Amniotic epithelial cell (primary cell): ENCODE measurements at regions not wholly inside any gene's neighbourhood (a gene's known extent, or its start where the extent isn't known, plus 50 kb on each side); places are given as distances from the start of the nearest gene placed in this dataset.
"Not testable (repeated sequence)": the region's sequence is repeated elsewhere in the genome, so short reads cannot be mapped to it uniquely, and the experiment has no call there.

Experiments used
- DNase-seq: peaks from one replicate; pipeline ENCODE4 v3.0.0-alpha.2; 2010; ENCODE audit warnings: low read depth

GRCh38 chr3:160047876-160048275 is 59.2 kb downstream of the IL12A start:
- no peak for DNase-seq

GRCh38 chr3:160049038-160049437 is 60.4 kb downstream of the IL12A start:
- no peak for DNase-seq

- DNase-seq = peak; percentile 40
These were observed 60.9 kb downstream of the IL12A start for GRCh38 chr3:160049565-160049964.

GRCh38 chr3:160049988-160050387 is 61.4 kb downstream of the IL12A start:
- peak; percentile 29 for DNase-seq

- no peak for DNase-seq
These were observed 63.9 kb downstream of the IL12A start for GRCh38 chr3:160052385-160053047.

- DNase-seq = no peak
These were observed 64.4 kb downstream of the IL12A start for GRCh38 chr3:160053048-160053391.

- not testable (repeated sequence) for DNase-seq
These were observed 66.2 kb downstream of the IL12A start for GRCh38 chr3:160054862-160055261.

GRCh38 chr3:160055659-160056058 is 67.0 kb downstream of the IL12A start:
- DNase-seq = no peak

GRCh38 chr3:160057331-160057730 is 68.7 kb downstream of the IL12A start:
- no peak for DNase-seq

- no peak for DNase-seq
These were observed 71.9 kb downstream of the IL12A start for GRCh38 chr3:160060409-160061027.

GRCh38 chr3:160061525-160061924 is 72.9 kb downstream of the IL12A start:
- no peak for DNase-seq

- no peak for DNase-seq
These were observed 76.6 kb downstream of the IL12A start for GRCh38 chr3:160065282-160065681.

GRCh38 chr3:160065786-160066185 is 77.2 kb downstream of the IL12A start:
- no peak for DNase-seq

GRCh38 chr3:160069986-160070385 is 81.4 kb downstream of the IL12A start:
- no peak for DNase-seq

- DNase-seq = no peak
These were observed 87.9 kb downstream of the IL12A start for GRCh38 chr3:160076519-160076918.

- no peak for DNase-seq
These were observed 89.9 kb downstream of the IL12A start for GRCh38 chr3:160078533-160078932.

GRCh38 chr3:160081958-160082533 is 93.4 kb downstream of the IL12A start:
- no peak for DNase-seq

- DNase-seq = no peak
These were observed 96.4 kb downstream of the IL12A start for GRCh38 chr3:160084998-160085397.

GRCh38 chr3:160088492-160089137 is 100.0 kb downstream of the IL12A start:
- DNase-seq = no peak

- DNase-seq = no peak
These were observed 102.0 kb downstream of the IL12A start for GRCh38 chr3:160090653-160091052.

GRCh38 chr3:160091441-160091840 is 102.8 kb downstream of the IL12A start:
- no peak for DNase-seq

GRCh38 chr3:160092760-160093159 is 104.1 kb downstream of the IL12A start:
- DNase-seq = no peak

GRCh38 chr3:160094562-160094961 is 105.9 kb downstream of the IL12A start:
- DNase-seq = no peak
